Inferior parietal cortex (tissue), 1 donor: ENCODE measurements at regions not wholly inside any gene's neighbourhood (a gene's known extent, or its start where the extent isn't known, plus 50 kb on each side); places are given as distances from the start of the nearest gene placed in this dataset.
A peak's percentile ranks its signal among the peaks of the same experiment; 100 is the strongest.
"Not testable (repeated sequence)": the region's sequence is repeated elsewhere in the genome, so short reads cannot be mapped to it uniquely, and the experiment has no call there.

Experiments
- DNase-seq: peaks from one replicate; pipeline ENCODE4 v3.0.0-alpha.2; 2016; ENCODE audit errors: extremely low spot score

GRCh38 chr17:15802917-15803316 is 70.8 kb downstream of the TBC1D26 start:
- DNase-seq = not testable (repeated sequence)

- not testable (repeated sequence) for DNase-seq
Measured at GRCh38 chr17:15806825-15807224, 74.7 kb downstream of the TBC1D26 start.

GRCh38 chr17:15813388-15813787 is 81.3 kb downstream of the TBC1D26 start:
- DNase-seq = not testable (repeated sequence)

GRCh38 chr17:15814003-15814402 is 81.9 kb downstream of the TBC1D26 start:
- DNase-seq = not testable (repeated sequence)

GRCh38 chr17:15817861-15818260 is 85.8 kb downstream of the TBC1D26 start:
- DNase-seq = not testable (repeated sequence)

DNA sequence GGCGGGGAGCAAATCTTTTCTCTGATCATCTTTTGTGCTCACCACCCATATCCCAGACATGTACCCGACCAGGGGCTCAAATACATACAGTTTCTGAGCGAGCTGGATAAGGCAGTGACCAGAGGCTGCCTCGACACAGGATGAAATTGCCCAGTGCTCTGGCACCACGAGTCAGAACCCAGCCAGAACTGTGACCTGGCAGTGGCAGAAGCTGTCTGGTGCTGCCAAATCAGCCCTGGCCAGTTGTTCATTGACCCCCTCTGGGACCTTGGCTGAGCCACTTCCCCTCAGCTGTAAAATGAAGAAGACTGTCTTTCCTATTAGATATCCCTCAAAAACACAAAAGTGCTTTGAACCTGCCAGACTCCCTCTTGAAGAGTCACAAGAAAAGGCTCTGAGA is 90.2 kb downstream of the TBC1D26 start:
- DNase-seq = not testable (repeated sequence)

GRCh38 chr17:15828727-15829314 is 96.7 kb downstream of the TBC1D26 start:
- DNase-seq = peak; percentile 63

GRCh38 chr17:15830221-15830620 is 98.1 kb downstream of the TBC1D26 start:
- not testable (repeated sequence) for DNase-seq

DNA sequence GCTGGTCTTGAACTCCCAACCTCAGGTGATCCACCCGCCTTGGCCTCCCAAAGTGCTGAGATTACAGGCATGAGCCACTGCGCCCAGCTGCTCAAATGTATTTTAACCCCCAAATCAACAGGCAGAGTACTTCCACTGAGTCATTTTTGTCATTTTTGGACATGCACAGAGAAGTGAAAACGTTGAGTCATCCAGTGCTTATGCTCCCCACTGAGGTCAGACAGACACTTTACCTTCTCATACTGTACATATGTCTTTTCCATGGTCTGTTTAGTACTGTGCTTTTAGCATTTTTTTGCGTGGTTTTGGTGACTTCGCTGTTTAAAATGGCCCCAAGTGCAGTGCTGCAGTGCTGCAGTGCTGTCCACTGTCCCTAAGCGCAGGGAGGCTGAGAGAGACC is 99.1 kb downstream of the TBC1D26 start:
- DNase-seq = not testable (repeated sequence)

- DNase-seq = not testable (repeated sequence)
Measured at GRCh38 chr17:15832921-15833480, 100.9 kb downstream of the TBC1D26 start.

- not testable (repeated sequence) for DNase-seq
Measured at GRCh38 chr17:15833890-15834289, 101.8 kb downstream of the TBC1D26 start.

- not testable (repeated sequence) for DNase-seq
Measured at GRCh38 chr17:15835481-15835880, 103.4 kb downstream of the TBC1D26 start.

DNA sequence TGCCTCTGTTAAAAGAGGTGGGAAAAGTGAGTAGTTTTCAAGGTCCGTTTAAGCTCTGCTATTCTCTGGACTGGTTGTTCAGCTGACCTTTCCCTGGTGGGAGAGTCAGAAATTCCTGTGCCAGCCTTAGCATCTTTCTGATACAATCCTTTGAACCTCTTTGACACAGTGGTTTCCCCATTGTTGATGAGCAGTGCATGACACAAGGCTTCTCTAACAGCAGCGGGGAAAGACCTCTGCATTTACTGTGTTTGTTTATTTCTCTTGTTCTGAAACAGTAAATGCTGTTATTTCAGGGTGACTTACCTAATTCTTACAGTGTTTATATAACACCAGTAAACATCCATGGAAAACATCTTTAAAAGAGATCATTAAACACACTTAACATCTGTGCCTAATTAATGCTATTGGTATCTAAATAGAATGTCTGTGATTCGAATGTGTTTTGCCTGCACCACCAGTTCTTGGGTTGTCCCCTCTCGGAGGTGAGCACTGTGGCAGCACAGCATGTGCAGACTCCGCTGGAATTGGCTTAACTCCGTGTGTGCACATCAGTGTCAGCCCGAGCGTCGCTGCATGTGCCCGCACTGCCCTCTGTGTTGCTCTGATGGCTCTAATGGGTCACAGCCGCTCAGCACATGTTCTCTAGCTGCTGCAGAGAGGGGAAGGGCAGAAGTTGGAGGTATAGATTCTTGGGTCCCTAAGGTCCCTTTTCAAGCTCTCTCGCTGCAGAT is 104.3 kb downstream of the TBC1D26 start:
- DNase-seq = not testable (repeated sequence)

DNA sequence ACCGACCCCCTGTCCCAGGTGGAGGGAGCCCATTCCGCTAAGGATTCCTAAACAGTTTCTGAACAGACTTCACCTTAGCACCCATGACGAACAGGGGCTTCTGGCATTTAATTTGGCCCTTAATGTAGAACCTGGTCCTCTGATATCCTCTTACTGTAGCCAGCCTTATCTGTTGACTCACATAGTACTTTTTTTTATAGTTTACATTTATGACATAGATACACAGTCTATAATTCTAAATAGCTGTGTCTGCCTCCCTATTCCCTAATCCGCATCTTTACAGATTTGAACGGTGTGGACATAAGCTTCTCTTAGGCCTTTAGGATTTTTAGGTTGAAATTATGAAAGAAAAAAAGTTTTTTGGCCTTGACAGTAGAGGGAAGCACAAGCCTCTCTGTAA is 104.9 kb downstream of the TBC1D26 start:
- not testable (repeated sequence) for DNase-seq

DNA sequence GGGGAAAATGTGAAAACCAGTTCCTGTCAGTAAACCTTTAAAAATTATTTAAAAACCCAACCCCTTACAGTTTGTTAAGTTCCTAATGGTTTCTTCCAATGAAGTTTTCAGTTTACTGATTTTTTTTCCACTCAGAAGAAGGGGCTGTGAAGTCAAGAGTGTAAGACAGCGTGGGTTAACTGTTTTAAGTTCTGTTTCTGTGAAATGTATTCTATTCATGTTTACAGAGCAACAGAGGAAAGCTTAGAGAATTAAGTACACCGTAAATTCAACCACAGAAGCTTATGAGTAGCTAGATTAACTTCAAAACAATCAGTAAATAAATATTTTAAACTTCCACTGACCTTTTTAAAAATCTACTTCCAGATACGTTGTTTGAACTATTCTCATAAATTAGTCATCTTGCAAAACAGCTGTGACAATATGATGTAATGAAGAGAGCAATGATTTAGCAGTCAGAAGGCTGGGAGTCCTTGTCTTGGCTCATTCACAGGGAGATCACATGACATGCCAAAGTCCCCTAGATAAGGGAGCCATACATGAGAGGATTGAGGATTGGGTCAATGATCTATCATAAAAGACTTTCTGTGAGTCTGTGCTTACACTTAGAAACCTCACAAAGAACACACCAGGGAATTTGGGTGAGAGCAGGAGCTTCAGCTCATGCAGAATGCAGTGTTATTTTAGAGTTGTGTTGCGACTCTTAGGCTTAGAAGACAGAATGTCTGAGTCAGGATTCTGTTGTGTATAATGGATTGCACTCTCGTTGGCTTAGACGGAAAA is 97.3 kb upstream of the ADORA2B start:
- not testable (repeated sequence) for DNase-seq

DNA sequence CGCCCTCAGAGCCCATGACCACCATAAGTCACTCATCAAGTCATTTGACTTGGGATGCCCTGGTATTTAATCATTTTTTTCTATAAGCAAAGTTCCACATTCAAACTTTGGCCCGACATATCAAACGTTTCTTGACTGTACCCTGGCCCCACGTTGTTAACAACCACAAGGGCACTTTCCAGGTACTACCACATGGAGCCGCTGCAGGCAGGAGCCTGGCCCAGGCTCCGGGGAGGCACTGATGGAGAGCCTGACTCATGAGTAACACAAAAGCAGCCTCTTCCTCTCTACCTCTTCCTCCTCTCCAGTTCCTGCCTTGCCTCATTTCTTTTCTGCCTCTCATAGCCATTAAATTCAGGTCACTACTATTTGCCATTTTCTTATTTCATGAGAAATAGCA is 95.9 kb upstream of the ADORA2B start:
- not testable (repeated sequence) for DNase-seq

DNA sequence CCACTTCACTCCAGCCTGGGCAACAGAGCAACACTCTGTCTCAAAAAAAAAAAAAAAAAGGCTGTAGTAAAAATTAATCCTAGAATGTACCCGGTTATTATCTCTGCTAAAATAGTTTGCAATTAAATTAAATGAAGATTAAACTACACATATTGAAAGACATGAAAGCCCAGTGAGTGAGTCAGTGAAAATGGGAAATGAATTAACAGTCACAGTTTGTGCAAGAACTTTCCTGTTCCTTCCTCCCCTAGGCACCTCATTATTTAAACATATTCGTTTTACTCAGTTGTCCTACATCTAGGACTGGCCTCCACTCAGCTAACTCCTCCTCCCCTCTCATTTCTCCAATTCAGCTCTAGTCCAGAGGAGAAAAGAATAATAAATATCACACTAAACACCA is 94.9 kb upstream of the ADORA2B start:
- DNase-seq = not testable (repeated sequence)

GRCh38 chr17:15850687-15851086 is 94.2 kb upstream of the ADORA2B start:
- not testable (repeated sequence) for DNase-seq

DNA sequence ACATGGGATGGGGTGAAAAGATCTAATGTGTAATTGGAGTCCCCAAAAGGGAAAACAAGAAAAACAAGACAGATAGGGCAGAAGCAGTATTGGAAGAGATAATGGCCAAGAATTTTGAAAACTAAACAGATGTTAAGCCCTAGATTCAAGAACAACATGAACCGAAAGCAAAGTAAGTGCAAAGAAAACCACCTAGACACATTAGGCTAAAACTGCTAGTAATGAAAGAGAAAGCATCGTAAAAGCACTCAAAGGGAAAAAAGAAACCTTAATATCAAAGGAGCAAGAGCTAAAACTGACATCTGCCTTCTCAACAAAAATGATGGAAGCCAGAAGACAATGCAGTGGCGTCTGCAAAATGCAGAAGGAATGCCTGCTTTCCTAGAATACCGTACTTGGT is 92.1 kb upstream of the ADORA2B start:
- DNase-seq = not testable (repeated sequence)

- DNase-seq = not testable (repeated sequence)
Measured at GRCh38 chr17:15856191-15856590, 88.7 kb upstream of the ADORA2B start.

DNA sequence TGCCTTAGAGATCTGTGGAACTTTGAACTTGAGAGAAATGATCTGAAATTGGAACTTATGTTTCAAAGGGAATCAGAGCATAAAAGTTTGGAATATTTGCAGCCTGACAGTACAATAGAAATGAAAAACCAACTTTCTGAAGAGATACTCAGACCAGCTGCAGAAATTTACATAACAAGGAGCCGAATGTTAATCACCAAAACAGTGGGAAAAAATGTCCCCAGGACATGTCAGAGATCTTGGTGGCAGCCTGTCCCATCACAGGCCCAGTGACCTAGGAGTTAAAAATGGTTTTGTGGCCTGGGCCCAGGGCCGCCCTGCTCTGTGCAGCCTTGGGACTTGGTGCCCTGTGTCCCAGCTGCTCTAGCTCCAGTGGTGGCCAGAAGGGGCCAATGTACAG is 88.2 kb upstream of the ADORA2B start:
- DNase-seq = not testable (repeated sequence)

GRCh38 chr17:15858082-15858481 is 86.8 kb upstream of the ADORA2B start:
- not testable (repeated sequence) for DNase-seq
